ENCODE measurements at regions not wholly inside any gene's neighbourhood (a gene's known extent, or its start where the extent isn't known, plus 50 kb on each side); places are given as distances from the start of the nearest gene placed in this dataset.

DNA sequence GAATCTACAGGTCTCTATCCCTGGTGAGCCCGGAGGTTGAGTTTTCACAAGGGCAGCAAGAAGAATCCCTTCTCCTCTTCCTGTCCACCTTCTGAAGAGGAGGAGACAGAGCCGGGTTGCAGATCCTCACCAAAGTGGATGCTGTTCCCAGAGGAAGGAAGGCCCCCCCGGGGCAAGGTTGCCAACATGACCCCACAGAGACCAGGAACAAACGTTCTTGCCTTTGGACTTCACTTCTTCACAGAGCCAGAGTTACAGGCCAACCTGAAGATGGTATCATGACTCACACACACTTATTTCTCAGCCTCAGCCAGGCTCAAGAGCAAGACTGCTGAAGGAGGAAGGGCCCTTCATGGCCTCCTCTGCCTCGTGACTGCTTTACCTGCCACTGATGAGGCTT is 384.3 kb downstream of the CD83 start:
- H3K4me1 ChIP-seq, result no peaks in the 10 kb centered on the region
- DNase-seq (ENCODE audit: low spot score), result no peak
- no peak overlapping the region for H3K27ac ChIP-seq
- no peaks in the 10 kb centered on the region for H3K27me3 ChIP-seq
- TF ChIP-seq, protein P1, sequence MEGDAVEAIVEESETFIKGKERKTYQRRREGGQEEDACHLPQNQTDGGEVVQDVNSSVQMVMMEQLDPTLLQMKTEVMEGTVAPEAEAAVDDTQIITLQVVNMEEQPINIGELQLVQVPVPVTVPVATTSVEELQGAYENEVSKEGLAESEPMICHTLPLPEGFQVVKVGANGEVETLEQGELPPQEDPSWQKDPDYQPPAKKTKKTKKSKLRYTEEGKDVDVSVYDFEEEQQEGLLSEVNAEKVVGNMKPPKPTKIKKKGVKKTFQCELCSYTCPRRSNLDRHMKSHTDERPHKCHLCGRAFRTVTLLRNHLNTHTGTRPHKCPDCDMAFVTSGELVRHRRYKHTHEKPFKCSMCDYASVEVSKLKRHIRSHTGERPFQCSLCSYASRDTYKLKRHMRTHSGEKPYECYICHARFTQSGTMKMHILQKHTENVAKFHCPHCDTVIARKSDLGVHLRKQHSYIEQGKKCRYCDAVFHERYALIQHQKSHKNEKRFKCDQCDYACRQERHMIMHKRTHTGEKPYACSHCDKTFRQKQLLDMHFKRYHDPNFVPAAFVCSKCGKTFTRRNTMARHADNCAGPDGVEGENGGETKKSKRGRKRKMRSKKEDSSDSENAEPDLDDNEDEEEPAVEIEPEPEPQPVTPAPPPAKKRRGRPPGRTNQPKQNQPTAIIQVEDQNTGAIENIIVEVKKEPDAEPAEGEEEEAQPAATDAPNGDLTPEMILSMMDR (IDR thresholded peaks at IDR 0.05), result no peak
- H3K9me3 ChIP-seq, result no peaks in the 10 kb centered on the region
- no peak overlapping the region for H3K4me3 ChIP-seq
- H3K36me3 ChIP-seq, result peaks cover 4% of the 10 kb centered on the region

DNA sequence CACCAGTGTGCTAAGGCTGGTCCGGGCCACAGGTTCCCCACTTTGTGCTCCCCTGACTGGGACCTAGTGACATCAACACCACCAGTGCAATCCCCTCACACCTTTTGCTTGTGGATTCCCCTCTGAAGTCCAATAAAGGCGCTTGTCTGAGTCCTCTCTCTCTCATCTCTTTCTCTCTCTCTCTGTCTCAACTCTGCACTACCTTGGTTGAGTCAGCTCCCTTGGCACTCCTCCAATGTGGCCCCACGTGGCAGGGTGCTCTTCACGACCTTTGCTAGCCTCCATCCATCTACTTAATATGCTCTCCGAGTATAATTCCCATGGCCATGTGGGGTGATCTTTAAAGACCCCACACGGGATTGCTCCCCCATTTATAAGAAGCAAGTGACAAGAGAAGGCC is 385.0 kb downstream of the CD83 start:
- Histone ChIP-seq H3K4me1 (no peaks in the 10 kb centered on the region), H3K27ac (no peak overlapping the region), H3K9me3 (no peaks in the 10 kb centered on the region), H3K4me3 (no peak overlapping the region), H3K27me3 (no peaks in the 10 kb centered on the region), H3K36me3 (peaks cover 4% of the 10 kb centered on the region)
- TF ChIP-seq, protein P1 (IDR thresholded peaks at IDR 0.05), result no peak
- DNase-seq (ENCODE audit: low spot score), result no peak

DNA sequence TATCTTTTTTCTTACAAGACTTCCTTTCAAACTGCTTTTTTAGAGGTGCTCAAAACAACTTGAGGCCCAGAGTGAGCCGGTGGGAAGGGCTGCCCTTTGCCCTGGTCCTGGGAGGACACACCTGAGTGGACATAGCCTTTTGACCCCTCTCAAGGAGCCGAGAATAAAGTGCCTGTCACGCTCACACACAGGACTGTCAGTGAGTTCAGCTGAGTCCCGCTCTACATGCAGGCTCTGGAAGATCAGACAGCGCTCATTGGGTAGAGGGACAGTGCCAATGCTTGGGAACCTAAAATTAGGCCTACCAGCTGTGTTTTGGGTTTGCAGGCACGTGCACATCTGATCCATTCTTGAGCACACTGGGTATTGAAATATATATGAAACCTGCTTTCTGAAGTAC is 387.8 kb downstream of the CD83 start:
- H3K4me1 ChIP-seq, result no peaks in the 10 kb centered on the region
- peaks cover 4% of the 10 kb centered on the region for H3K36me3 ChIP-seq
- H3K27ac ChIP-seq, result no peak overlapping the region
- no peaks in the 10 kb centered on the region for H3K9me3 ChIP-seq
- no peak for DNase-seq (ENCODE audit: low spot score)
- TF ChIP-seq, protein P1 (IDR thresholded peaks at IDR 0.05), result no peak
- no peaks in the 10 kb centered on the region for H3K27me3 ChIP-seq
- no peak overlapping the region for H3K4me3 ChIP-seq

DNA sequence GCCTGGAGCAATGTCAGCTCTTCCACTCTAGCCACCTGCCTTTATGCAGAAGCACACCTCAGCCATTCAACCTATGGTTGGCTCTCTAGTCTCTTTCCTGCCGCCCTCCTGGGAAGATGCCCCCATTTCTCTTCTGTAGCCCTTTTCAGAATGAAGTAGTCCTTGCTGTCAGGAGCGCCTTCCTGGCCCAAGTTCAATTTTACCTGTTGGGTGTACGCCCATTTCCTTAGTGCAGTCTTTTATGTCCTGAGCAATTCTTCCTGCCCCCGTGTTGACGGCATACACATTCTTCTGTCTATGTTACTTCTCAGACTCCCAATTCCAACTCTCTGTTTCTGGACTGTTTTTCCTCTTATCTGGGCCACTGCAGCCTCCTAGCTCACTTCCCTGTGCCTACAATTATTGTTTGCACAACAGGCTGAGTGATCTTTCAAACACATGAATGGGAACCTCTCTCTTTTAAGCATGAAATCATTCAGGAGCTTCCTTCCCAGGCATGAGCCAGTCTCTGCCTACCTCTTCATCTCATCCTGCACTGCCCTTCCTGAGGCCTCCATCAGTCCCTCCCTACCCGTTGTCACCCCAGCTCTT is 389.2 kb downstream of the CD83 start:
- H3K27ac ChIP-seq, result no peak overlapping the region
- no peaks in the 10 kb centered on the region for H3K27me3 ChIP-seq
- no peak for DNase-seq (ENCODE audit: low spot score)
- no peak overlapping the region for H3K4me3 ChIP-seq
- H3K9me3 ChIP-seq, result no peaks in the 10 kb centered on the region
- H3K36me3 ChIP-seq, result peaks cover 4% of the 10 kb centered on the region
- H3K4me1 ChIP-seq, result no peaks in the 10 kb centered on the region
- TF ChIP-seq, protein P1 (IDR thresholded peaks at IDR 0.05), result no peak

DNA sequence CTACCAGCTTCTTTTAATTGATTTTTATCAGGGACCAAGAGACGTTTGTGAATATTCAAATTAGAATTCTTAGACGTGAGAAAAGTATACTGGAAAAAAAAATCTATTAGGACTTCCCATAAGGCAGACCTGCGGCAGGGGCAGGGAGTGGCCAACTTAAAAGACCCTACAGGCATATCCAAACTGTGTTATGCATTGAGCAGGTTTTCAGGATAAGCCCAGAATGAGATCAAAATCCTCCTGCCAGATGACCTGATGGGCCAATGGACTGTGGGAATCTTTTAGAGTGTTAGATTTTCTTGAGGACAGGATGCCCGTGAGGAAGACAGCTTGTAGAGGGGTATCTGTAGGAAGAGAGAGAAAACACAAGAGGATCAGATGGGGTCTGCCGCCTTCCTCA is 391.5 kb downstream of the CD83 start:
- H3K4me1 ChIP-seq, result no peaks in the 10 kb centered on the region
- no peaks in the 10 kb centered on the region for H3K9me3 ChIP-seq
- no peak for DNase-seq (ENCODE audit: low spot score)

More for the DNA sequence above, 391.5 kb downstream of the CD83 start:
- Histone ChIP-seq H3K27ac (no peak overlapping the region), H3K27me3 (no peaks in the 10 kb centered on the region), H3K4me3 (no peak overlapping the region), H3K36me3 (no peaks in the 10 kb centered on the region)
- TF ChIP-seq, protein P1 (IDR thresholded peaks at IDR 0.05), result no peak

All from right atrium auricular region (tissue), 2 donors.